Progenitor cell of endocrine pancreas (in vitro differentiated cells): ENCODE measurements at regions not wholly inside any gene's neighbourhood (a gene's known extent, or its start where the extent isn't known, plus 50 kb on each side); places are given as distances from the start of the nearest gene placed in this dataset.

Experiments used
- DNase-seq: peaks from one replicate; pipeline ENCODE4 v3.0.0; 2021; ENCODE audit warnings: low spot score; ENCODE audit not compliant: unreplicated experiment
- H3K27ac Mint-ChIP-seq: 2 replicates; pipeline ENCODE4 v1.8.0; 2021; ENCODE audit warnings: mild to moderate bottlenecking, moderate library complexity, mixed read lengths
- H3K27me3 Mint-ChIP-seq: 2 replicates; pipeline ENCODE4 v1.8.0; 2021; ENCODE audit warnings: mixed read lengths
- H3K36me3 Mint-ChIP-seq: 2 replicates; pipeline ENCODE4 v1.8.0; 2022; ENCODE audit warnings: mixed read lengths; ENCODE audit not compliant: insufficient read depth
- H3K4me1 Mint-ChIP-seq: 2 replicates; pipeline ENCODE4 v1.8.0; 2021; ENCODE audit warnings: low read depth, mixed read lengths
- H3K4me3 Mint-ChIP-seq: 2 replicates; pipeline ENCODE4 v1.8.0; 2021; ENCODE audit warnings: low read depth, mild to moderate bottlenecking, moderate library complexity, mixed read lengths
- H3K9me3 Mint-ChIP-seq: 2 replicates; pipeline ENCODE4 v1.8.0; 2021; ENCODE audit warnings: low read depth, mixed read lengths
- TF ChIP-seq, protein P1 (sequence below): fragments of 200-600 bp; sonication (generic); IDR thresholded peaks from one replicate; pipeline ENCODE4 v1.5.0; 2021; ENCODE audit warnings: antibody characterized with exemption, mild to moderate bottlenecking; ENCODE audit not compliant: unreplicated experiment

DNA sequence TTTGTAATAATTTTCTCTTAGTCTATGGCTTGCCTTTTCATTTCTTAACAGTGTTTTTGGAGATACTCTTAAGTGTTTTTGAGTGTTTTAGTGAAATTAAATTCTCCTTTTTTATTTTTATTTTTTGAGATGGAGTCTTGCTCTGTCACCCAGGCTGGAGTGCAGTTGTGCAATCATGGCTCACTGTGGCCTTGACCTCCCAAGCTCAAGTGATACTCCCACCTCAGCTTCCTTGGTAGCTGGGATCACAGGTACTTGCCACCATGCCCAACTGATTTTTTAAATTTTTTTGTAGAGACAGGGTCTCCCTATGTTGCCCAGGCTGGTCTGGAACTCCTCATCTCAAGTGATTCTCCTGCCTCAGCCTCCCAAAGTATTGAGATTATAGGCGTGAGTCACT is 240.3 kb downstream of the PLPP3 start:
- Mint-ChIP-seq H3K4me1 (peaks cover 3% of the 10 kb centered on the region), H3K9me3 (peaks cover 8% of the 10 kb centered on the region), H3K36me3 (no peaks in the 10 kb centered on the region), H3K27me3 (no peaks in the 10 kb centered on the region), H3K4me3 (no peak overlapping the region), H3K27ac (no peak overlapping the region)
- no peak for DNase-seq
- TF ChIP-seq, protein P1, sequence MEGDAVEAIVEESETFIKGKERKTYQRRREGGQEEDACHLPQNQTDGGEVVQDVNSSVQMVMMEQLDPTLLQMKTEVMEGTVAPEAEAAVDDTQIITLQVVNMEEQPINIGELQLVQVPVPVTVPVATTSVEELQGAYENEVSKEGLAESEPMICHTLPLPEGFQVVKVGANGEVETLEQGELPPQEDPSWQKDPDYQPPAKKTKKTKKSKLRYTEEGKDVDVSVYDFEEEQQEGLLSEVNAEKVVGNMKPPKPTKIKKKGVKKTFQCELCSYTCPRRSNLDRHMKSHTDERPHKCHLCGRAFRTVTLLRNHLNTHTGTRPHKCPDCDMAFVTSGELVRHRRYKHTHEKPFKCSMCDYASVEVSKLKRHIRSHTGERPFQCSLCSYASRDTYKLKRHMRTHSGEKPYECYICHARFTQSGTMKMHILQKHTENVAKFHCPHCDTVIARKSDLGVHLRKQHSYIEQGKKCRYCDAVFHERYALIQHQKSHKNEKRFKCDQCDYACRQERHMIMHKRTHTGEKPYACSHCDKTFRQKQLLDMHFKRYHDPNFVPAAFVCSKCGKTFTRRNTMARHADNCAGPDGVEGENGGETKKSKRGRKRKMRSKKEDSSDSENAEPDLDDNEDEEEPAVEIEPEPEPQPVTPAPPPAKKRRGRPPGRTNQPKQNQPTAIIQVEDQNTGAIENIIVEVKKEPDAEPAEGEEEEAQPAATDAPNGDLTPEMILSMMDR: no peak

DNA sequence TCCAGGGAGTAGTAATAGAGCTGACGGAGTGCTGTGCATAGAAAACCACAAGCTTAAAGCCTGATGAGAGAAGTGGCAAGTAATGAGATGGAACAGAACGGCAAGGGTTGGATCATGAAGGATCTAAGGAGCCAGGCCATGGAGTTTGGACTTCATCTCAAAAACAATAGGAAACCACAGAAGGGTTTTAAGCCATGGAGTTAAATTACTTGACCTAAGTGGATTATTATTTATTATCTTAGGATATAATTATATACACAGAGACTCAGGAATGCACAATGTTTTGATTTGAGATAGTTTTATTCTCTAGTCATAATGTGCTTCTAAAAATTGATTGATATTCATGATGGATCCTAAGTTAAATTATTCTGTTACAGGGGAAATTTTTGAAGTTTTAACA is 242.4 kb downstream of the PLPP3 start:
- peaks cover 7% of the 10 kb centered on the region for H3K4me1 Mint-ChIP-seq
- peaks cover 8% of the 10 kb centered on the region for H3K9me3 Mint-ChIP-seq
- no peaks in the 10 kb centered on the region for H3K36me3 Mint-ChIP-seq
- TF ChIP-seq, protein P1: no peak
- no peak for DNase-seq
- no peak overlapping the region for H3K4me3 Mint-ChIP-seq
- no peak overlapping the region for H3K27ac Mint-ChIP-seq
- H3K27me3 Mint-ChIP-seq: no peaks in the 10 kb centered on the region

DNA sequence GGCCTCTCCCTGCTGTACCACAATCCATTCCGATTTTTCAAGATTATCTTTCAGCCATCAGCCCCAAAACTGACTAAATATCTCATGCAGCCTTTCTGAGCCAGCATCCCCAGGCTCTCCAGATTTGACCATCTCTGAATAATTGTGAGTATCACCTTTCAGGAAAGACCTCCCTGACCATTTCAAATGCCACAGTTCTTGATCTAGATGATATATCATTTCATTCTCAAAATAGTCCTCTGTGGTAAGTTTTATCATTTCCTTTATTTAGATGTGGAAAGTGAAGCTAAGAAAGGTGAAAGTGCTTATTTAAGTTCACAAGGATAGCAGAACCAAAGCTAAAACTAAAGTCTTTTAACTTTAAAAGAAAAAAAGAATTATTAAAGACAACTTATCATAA is 244.0 kb downstream of the PLPP3 start:
- Mint-ChIP-seq H3K9me3 (peaks cover 5% of the 10 kb centered on the region), H3K27ac (no peak overlapping the region), H3K4me1 (peaks cover 21% of the 10 kb centered on the region), H3K27me3 (no peaks in the 10 kb centered on the region), H3K4me3 (no peak overlapping the region), H3K36me3 (no peaks in the 10 kb centered on the region)
- TF ChIP-seq, protein P1: no peak
- DNase-seq: no peak

DNA sequence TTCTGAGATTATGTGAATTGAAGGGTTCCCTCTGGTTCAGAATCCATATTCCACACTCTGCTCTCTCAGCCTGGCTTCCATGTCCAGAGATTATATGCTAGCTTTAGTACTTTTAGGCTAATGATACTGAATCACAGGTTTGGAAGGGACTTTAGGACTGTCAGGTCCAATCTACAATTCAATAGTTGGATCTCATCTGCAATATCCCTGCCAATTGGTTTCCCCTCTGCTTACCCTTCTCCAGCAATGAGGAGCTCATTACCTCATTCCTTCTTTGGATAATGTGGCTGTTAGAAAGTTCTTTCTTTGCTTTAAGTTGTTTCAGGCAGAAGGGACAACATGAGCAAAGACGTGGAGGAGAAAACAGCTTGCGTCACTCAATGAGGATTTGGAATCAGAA is 245.3 kb downstream of the PLPP3 start:
- Mint-ChIP-seq H3K27me3 (no peaks in the 10 kb centered on the region), H3K4me3 (no peak overlapping the region), H3K27ac (no peak overlapping the region), H3K36me3 (no peaks in the 10 kb centered on the region), H3K9me3 (peaks cover 5% of the 10 kb centered on the region), H3K4me1 (peaks cover 25% of the 10 kb centered on the region)
- DNase-seq: no peak
- TF ChIP-seq, protein P1: no peak

DNA sequence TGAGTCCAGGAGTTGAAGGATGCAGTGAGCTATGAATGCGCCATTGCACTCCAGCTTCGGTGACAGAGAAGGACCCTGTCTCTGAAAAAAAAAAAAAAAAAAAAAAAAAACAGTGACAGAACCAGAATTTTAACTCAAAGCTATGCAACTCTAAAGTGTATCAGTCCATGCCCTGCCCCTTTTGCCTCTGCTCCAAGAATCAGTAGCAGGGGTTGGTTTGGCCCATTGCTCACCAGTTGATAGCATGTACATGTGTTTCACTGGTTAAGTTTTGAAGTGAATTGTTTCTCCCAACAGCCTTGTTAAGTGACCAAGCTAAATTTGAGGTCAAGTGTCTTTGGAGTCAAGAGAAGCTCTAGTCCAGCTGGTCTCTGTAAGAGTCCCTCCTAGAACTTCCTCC is 245.9 kb downstream of the PLPP3 start:
- H3K27me3 Mint-ChIP-seq: no peaks in the 10 kb centered on the region
- peaks cover 5% of the 10 kb centered on the region for H3K9me3 Mint-ChIP-seq
- H3K4me1 Mint-ChIP-seq: peaks cover 28% of the 10 kb centered on the region
- no peaks in the 10 kb centered on the region for H3K36me3 Mint-ChIP-seq
- no peak for DNase-seq
- TF ChIP-seq, protein P1: no peak
- H3K4me3 Mint-ChIP-seq: no peak overlapping the region
- no peak overlapping the region for H3K27ac Mint-ChIP-seq
